H9 (cell line): ENCODE measurements at regions not wholly inside any gene's neighbourhood (a gene's known extent, or its start where the extent isn't known, plus 50 kb on each side); places are given as distances from the start of the nearest gene placed in this dataset.

Experiments
- DNase-seq: peaks from one replicate; pipeline ENCODE4 v3.0.0-alpha.2; 2017
- H2AFZ ChIP-seq: one replicate; pipeline ENCODE4 v1.6.1; 2013; ENCODE audit warnings: mild to moderate bottlenecking, low read length, control low read depth, moderate library complexity
- H2AK5ac ChIP-seq: 2 replicates; pipeline ENCODE4 v1.6.1; 2013; ENCODE audit warnings: low read length, control low read depth, mixed read lengths; ENCODE audit not compliant: insufficient read length
- H2BK120ac ChIP-seq: one replicate; pipeline ENCODE4 v1.6.1; 2013; ENCODE audit warnings: low read depth, mild to moderate bottlenecking, low read length, control low read depth, inconsistent platforms; ENCODE audit not compliant: poor library complexity, severe bottlenecking
- H2BK12ac ChIP-seq: 2 replicates; pipeline ENCODE4 v1.6.1; 2013; ENCODE audit warnings: low read length, control low read depth, mixed read lengths, low read depth; ENCODE audit not compliant: insufficient read length
- H2BK15ac ChIP-seq: 2 replicates; pipeline ENCODE4 v1.6.1; 2013; ENCODE audit warnings: low read depth, low read length, control low read depth
- H2BK20ac ChIP-seq: one replicate; pipeline ENCODE4 v1.6.1; 2013; ENCODE audit warnings: low read depth, mild to moderate bottlenecking, low read length, control low read depth, inconsistent platforms; ENCODE audit not compliant: poor library complexity, severe bottlenecking
- H2BK5ac ChIP-seq: 2 replicates; pipeline ENCODE4 v1.6.1; 2013; ENCODE audit warnings: low read length, control low read depth, mixed read lengths; ENCODE audit not compliant: insufficient read length
- H3K14ac ChIP-seq: 2 replicates; pipeline ENCODE4 v1.6.1; 2013; ENCODE audit warnings: low read length, control low read depth; ENCODE audit not compliant: insufficient read depth
- H3K18ac ChIP-seq: 2 replicates; pipeline ENCODE4 v1.6.1; 2013; ENCODE audit warnings: low read depth, mild to moderate bottlenecking, mixed read lengths, low read length, control low read depth; ENCODE audit not compliant: insufficient read length
- H3K23ac ChIP-seq: 2 replicates; pipeline ENCODE4 v1.6.1; 2013; ENCODE audit warnings: low read length, control low read depth, mixed read lengths, low read depth; ENCODE audit not compliant: insufficient read length
- H3K23me2 ChIP-seq: 2 replicates; pipeline ENCODE4 v1.6.1; 2013; ENCODE audit warnings: low read depth, mild to moderate bottlenecking, mixed read lengths, low read length, control low read depth; ENCODE audit not compliant: insufficient read length, poor library complexity, severe bottlenecking
- H3K27ac ChIP-seq: 2 replicates; pipeline ENCODE4 v1.5.1; 2013; ENCODE audit warnings: low read length, control low read depth, mixed read lengths, low read depth; ENCODE audit not compliant: insufficient read length
- H3K27me3 ChIP-seq: 2 replicates; pipeline ENCODE4 v1.6.1; 2013; ENCODE audit warnings: low read length, control low read depth, inconsistent platforms; ENCODE audit not compliant: insufficient read depth
- H3K4ac ChIP-seq: 2 replicates; pipeline ENCODE4 v1.6.1; 2013; ENCODE audit warnings: low read depth, mild to moderate bottlenecking, control low read depth, inconsistent platforms, low read length, moderate library complexity
- H3K4me1 ChIP-seq: 2 replicates; pipeline ENCODE4 v1.6.1; 2013; ENCODE audit warnings: low read length, control low read depth, inconsistent platforms; ENCODE audit not compliant: insufficient read depth
- H3K4me2 ChIP-seq: 2 replicates; pipeline ENCODE4 v1.6.1; 2013; ENCODE audit warnings: low read length, control low read depth, mixed read lengths; ENCODE audit not compliant: insufficient read length, insufficient read depth
- H3K56ac ChIP-seq: 2 replicates; pipeline ENCODE4 v1.6.1; 2013; ENCODE audit warnings: low read depth, mild to moderate bottlenecking, mixed read lengths, low read length, control low read depth; ENCODE audit not compliant: insufficient read length
- H3K79me1 ChIP-seq: 2 replicates; pipeline ENCODE4 v1.6.1; 2013; ENCODE audit warnings: low read depth, mild to moderate bottlenecking, moderate library complexity, low read length, control low read depth, inconsistent platforms; ENCODE audit not compliant: insufficient read depth, poor library complexity, severe bottlenecking
- H3K79me2 ChIP-seq: 2 replicates; pipeline ENCODE4 v1.6.1; 2013; ENCODE audit warnings: low read length, control low read depth, inconsistent platforms; ENCODE audit not compliant: insufficient read depth
- H3K9ac ChIP-seq: 2 replicates; pipeline ENCODE4 v1.6.1; 2013; ENCODE audit warnings: low read length, control low read depth, mixed read lengths; ENCODE audit not compliant: insufficient read length; ENCODE audit errors: extremely low read depth
- H3K9me3 ChIP-seq: one replicate; pipeline ENCODE4 v1.6.1; 2013; ENCODE audit warnings: low read depth, low read length, inconsistent platforms; ENCODE audit not compliant: control insufficient read depth
- H3T11ph ChIP-seq: one replicate; pipeline ENCODE4 v1.6.1; 2013; ENCODE audit warnings: mild to moderate bottlenecking, low read length, control low read depth, inconsistent platforms
- H4K20me1 ChIP-seq: one replicate; pipeline ENCODE4 v1.6.1; 2013; ENCODE audit not compliant: control insufficient read depth, insufficient read length, insufficient read depth
- H4K5ac ChIP-seq: 2 replicates; pipeline ENCODE4 v1.6.1; 2013; ENCODE audit warnings: low read depth, mild to moderate bottlenecking, mixed read lengths, low read length, control low read depth; ENCODE audit not compliant: insufficient read length
- H4K8ac ChIP-seq: replicated peaks from 2 replicates; pipeline ENCODE4 v1.6.1; 2013; ENCODE audit warnings: low read length, control low read depth, mixed read lengths, low read depth; ENCODE audit not compliant: insufficient read length
- H4K91ac ChIP-seq: 2 replicates; pipeline ENCODE4 v1.6.1; 2013; ENCODE audit warnings: low read depth, mild to moderate bottlenecking, moderate library complexity, mixed read lengths, low read length, control low read depth; ENCODE audit not compliant: insufficient read length
- H3K27ac Mint-ChIP-seq, 3 experiments: 2 replicates in 2 of 3; 3 replicates in 1 of 3; pipeline ENCODE4 v1.8.0; 2020 to 2021; ENCODE audit warnings: mixed read lengths in 3 of 3, mild to moderate bottlenecking in 1 of 3, moderate library complexity in 1 of 3
- H3K27me3 Mint-ChIP-seq: 2 replicates; pipeline ENCODE4 v1.8.0; 2021; ENCODE audit warnings: low read depth, mild to moderate bottlenecking, moderate library complexity, mixed read lengths
- H3K36me3 Mint-ChIP-seq, 3 experiments: 2 replicates in 2 of 3; 3 replicates in 1 of 3; pipeline ENCODE4 v1.8.0; 2020 to 2021; ENCODE audit warnings: low read depth in 3 of 3, mixed read lengths in 3 of 3; ENCODE audit not compliant: insufficient read depth in 1 of 3
- H3K4me1 Mint-ChIP-seq, 2 experiments: 2 replicates each; pipeline ENCODE4 v1.8.0; 2020; ENCODE audit warnings: mixed read lengths in 2 of 2
- H3K4me3 Mint-ChIP-seq, 2 experiments: 2 replicates in 1 of 2; 3 replicates in 1 of 2; pipeline ENCODE4 v1.8.0; 2020 to 2021; ENCODE audit warnings: mild to moderate bottlenecking in 2 of 2, mixed read lengths in 2 of 2, moderate library complexity in 1 of 2
- H3K9me3 Mint-ChIP-seq, 2 experiments: 2 replicates in 1 of 2; 3 replicates in 1 of 2; pipeline ENCODE4 v1.8.0; 2020; ENCODE audit warnings: mild to moderate bottlenecking in 2 of 2, mixed read lengths in 2 of 2, moderate library complexity in 1 of 2
- WGBS: extraction: QIAGEN DNeasy Blood & Tissue Kit; methylation state at CpG from one replicate; pipeline ENCODE4 v1.1.7; 2013; ENCODE audit warnings: missing lambda C conversion rate, low lambda C conversion rate, mixed read lengths; ENCODE audit not compliant: insufficient read length; ENCODE audit errors: extremely low coverage; 5-methylcytosine and 5-hydroxymethylcytosine counted together
- TF ChIP-seq, protein P1 (sequence below): fragments of 200-600 bp; sonication (generic); conservative IDR thresholded peaks from 3 replicates; pipeline ENCODE4 v1.8.0; 2021; ENCODE audit warnings: antibody characterized with exemption, mild to moderate bottlenecking

DNA sequence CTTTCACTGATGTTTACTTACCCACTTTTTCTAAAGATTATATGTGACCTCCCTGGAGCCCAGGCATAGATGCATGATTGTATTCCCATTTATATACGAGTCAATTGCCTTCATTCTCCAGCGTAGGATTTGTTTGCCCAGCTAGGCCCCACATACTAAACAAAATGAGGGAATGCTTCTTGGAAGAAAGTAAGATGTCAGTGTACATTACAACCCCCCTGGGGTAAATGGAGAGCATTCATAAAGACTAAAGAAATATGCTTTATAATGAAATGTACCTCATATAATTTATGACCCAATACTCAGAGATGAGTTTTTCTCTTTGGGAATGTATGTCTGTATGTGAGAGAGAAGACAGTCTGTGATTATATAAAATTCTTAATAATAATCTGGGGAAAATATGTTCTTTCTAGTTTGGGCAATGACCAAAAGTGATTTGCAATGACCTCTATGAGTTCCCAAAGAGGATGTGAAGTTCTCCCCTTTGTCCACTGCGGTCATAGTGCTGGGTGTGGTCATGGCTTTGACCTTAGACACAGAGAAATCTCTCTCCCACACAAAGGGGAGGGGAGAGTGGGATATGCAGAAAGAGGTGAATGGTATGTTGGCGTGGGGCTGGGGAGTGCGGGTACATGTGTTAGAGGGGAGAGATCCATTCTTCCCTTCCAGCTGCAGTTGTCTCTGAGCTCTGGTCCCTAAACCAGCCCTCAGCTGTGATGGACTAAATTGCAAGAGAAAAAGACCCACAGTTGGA, 175.6 kb downstream of the EN1 start:
- Histone ChIP-seq H3K4me1 (no peaks in the 10 kb centered on the region; the same call in 1 of the 2 replicates), H2BK120ac (no peak overlapping the region), H3K4me2 (no peak overlapping the region), H4K20me1 (no peaks in the 10 kb centered on the region), H3K27ac (no peak overlapping the region), H2AK5ac (no peak overlapping the region), H2BK12ac (no peak overlapping the region), H2BK20ac (no peak overlapping the region), H3K23ac (no peak overlapping the region), H4K91ac (no peak overlapping the region), H3K79me1 (no peaks in the 10 kb centered on the region), H3K9me3 (no peaks in the 10 kb centered on the region), H3K4ac (no peak overlapping the region), H3K23me2 (no peaks in the 10 kb centered on the region), H4K5ac (no peak overlapping the region), H3K18ac (no peak overlapping the region), H3K27me3 (no peaks in the 10 kb centered on the region), H2BK15ac (no peak overlapping the region), H3K79me2 (no peaks in the 10 kb centered on the region), H3K14ac (no peak overlapping the region), H2AFZ (no peak overlapping the region), H2BK5ac (no peak overlapping the region), H3K9ac (no peak overlapping the region), H3T11ph (no peak overlapping the region), H3K56ac (no peak overlapping the region), H4K8ac (no peak overlapping the region)
- H3K4me3 Mint-ChIP-seq: no peak overlapping the region
- TF ChIP-seq, protein P1, sequence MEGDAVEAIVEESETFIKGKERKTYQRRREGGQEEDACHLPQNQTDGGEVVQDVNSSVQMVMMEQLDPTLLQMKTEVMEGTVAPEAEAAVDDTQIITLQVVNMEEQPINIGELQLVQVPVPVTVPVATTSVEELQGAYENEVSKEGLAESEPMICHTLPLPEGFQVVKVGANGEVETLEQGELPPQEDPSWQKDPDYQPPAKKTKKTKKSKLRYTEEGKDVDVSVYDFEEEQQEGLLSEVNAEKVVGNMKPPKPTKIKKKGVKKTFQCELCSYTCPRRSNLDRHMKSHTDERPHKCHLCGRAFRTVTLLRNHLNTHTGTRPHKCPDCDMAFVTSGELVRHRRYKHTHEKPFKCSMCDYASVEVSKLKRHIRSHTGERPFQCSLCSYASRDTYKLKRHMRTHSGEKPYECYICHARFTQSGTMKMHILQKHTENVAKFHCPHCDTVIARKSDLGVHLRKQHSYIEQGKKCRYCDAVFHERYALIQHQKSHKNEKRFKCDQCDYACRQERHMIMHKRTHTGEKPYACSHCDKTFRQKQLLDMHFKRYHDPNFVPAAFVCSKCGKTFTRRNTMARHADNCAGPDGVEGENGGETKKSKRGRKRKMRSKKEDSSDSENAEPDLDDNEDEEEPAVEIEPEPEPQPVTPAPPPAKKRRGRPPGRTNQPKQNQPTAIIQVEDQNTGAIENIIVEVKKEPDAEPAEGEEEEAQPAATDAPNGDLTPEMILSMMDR: no peak
- DNase-seq: no peak
- no CpG with 5 or more reads among the region's 5 CpGs for WGBS
- H3K27me3 Mint-ChIP-seq: peaks cover 6% of the 10 kb centered on the region
- no peak overlapping the region for H3K27ac Mint-ChIP-seq
- no peaks in the 10 kb centered on the region for H3K9me3 Mint-ChIP-seq
- no peaks in the 10 kb centered on the region for H3K36me3 Mint-ChIP-seq
- H3K4me1 Mint-ChIP-seq: peaks cover 0 to 7% of the 10 kb centered on the region in 2 experiments; a peak in 2 of 4 replicates
